ENCODE measurements at regions not wholly inside any gene's neighbourhood (a gene's known extent, or its start where the extent isn't known, plus 50 kb on each side); places are given as distances from the start of the nearest gene placed in this dataset.
A peak's percentile ranks its signal among the peaks of the same experiment; 100 is the strongest.

DNA sequence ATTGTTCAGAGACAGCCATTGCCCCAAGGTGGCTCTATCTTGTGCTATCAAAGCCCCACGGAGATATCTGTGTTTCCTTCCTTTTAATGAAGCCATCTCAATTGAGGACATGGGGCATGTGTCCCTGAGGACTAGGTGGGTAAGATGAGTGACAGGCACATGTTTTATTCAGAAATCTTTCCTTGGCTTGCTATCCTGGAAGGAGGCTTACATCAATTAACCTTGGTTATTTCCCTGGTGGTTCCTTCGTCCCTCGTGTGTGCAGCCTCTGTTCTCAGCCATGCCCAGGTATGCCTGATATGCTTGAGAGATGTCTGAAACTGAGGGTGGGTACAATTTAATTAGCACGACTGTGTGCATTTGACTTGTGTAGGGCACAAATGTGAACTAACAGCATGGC is 102.2 kb upstream of the TUT7 start:
- DNase-seq (no peak), ATAC-seq (ENCODE audit: insufficient read depth, low FRiP score) (no peak)
- H3K36me3 ChIP-seq (ENCODE audit: control insufficient read depth in 4 of 4, insufficient read depth in 4 of 4, low read length in 4 of 4), result no peaks in the 10 kb centered on the region
- H3K4me1 ChIP-seq (ENCODE audit: control insufficient read depth in 5 of 5, insufficient read depth in 5 of 5, low read length in 5 of 5), result peaks cover 0 to 22% (median 3%) of the 10 kb centered on the region in 5 donors
- H3K27me3 ChIP-seq (ENCODE audit: control insufficient read depth in 3 of 3, insufficient read depth in 3 of 3, low read length in 2 of 3), result no peaks in the 10 kb centered on the region
- peaks cover 0 to 4% (median 0%) of the 10 kb centered on the region in 4 donors for H3K9me3 ChIP-seq (ENCODE audit: control insufficient read depth in 4 of 4, insufficient read depth in 3 of 4, low read length in 3 of 4)
- no peak overlapping the region for H3K9ac ChIP-seq (ENCODE audit: insufficient read depth in 1 of 2, low read length in 2 of 2)
- TF ChIP-seq, protein P1, sequence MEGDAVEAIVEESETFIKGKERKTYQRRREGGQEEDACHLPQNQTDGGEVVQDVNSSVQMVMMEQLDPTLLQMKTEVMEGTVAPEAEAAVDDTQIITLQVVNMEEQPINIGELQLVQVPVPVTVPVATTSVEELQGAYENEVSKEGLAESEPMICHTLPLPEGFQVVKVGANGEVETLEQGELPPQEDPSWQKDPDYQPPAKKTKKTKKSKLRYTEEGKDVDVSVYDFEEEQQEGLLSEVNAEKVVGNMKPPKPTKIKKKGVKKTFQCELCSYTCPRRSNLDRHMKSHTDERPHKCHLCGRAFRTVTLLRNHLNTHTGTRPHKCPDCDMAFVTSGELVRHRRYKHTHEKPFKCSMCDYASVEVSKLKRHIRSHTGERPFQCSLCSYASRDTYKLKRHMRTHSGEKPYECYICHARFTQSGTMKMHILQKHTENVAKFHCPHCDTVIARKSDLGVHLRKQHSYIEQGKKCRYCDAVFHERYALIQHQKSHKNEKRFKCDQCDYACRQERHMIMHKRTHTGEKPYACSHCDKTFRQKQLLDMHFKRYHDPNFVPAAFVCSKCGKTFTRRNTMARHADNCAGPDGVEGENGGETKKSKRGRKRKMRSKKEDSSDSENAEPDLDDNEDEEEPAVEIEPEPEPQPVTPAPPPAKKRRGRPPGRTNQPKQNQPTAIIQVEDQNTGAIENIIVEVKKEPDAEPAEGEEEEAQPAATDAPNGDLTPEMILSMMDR (IDR thresholded peaks at IDR 0.05; ENCODE audit: control extremely low read depth, extremely low read depth), result no peak
- WGBS, 2 donors, result 93 to 94% methylated on average over 4 of the region's 4 CpGs
- H3K27ac ChIP-seq (ENCODE audit: low read depth in 1 of 2, low read length in 1 of 2), result no peak overlapping the region
- H3K4me3 ChIP-seq, result no peak overlapping the region

DNA sequence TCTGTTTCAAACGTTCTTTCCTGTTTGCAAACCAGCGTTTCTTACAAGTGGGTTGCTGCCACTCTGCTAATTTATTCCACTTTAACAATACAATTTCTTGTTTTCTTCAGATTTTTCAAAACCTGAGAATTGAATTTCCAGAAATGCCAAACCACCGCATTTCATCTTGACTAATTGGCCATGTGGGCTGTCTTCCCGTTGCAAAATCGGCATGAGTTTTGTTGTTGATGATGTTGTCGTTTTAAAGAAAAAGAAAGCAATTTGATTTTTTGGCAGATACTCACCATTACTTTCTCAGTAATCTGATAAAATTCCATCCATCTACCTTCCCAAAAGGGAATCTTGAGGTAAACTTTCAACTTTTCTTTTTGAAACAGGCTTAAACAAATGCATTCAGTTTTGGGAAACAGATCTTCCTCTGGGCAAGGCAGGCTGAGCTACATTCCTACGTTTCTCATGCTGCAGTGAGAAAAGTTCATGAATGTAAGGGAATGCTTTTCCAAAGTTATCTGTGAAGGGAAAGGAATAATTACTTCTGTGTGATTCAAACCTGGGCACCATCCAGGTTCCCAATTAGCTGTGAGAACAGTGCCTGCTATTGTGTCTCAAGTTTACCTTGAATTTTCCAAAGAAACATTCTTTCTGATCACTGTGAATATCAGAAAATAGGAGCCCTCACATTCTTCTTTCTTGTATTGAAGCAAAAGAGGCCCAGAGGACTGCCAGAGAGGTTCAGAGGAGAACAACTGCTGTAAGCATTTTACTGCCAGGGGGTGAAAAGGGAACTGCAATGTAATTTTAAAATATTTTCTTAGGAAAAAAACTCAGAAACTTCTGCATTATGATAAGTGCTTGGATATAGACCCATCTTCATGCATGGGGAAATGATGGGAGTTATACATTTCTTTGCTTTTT is 100.7 kb upstream of the TUT7 start:
- peak overlapping the region in 1 of 2 donors; percentile 55 for H3K9ac ChIP-seq (ENCODE audit: insufficient read depth in 1 of 2, low read length in 2 of 2)
- H3K4me3 ChIP-seq, result no peak overlapping the region
- H3K27me3 ChIP-seq (ENCODE audit: control insufficient read depth in 3 of 3, insufficient read depth in 3 of 3, low read length in 2 of 3), result no peaks in the 10 kb centered on the region
- DNase-seq (peak in 2 of 3 donors; percentile 53 to 55), ATAC-seq (ENCODE audit: insufficient read depth, low FRiP score) (no peak)
- no peaks in the 10 kb centered on the region for H3K36me3 ChIP-seq (ENCODE audit: control insufficient read depth in 4 of 4, insufficient read depth in 4 of 4, low read length in 4 of 4)
- peaks cover 0 to 18% (median 2%) of the 10 kb centered on the region in 5 donors for H3K4me1 ChIP-seq (ENCODE audit: control insufficient read depth in 5 of 5, insufficient read depth in 5 of 5, low read length in 5 of 5)
- 53 to 65% methylated on average over 7 of the region's 7 CpGs for WGBS, 2 donors
- no peak overlapping the region for H3K27ac ChIP-seq (ENCODE audit: low read depth in 1 of 2, low read length in 1 of 2)
- TF ChIP-seq, protein P1 (IDR thresholded peaks at IDR 0.05; ENCODE audit: control extremely low read depth, extremely low read depth), result no peak
- peaks cover 0 to 4% (median 0%) of the 10 kb centered on the region in 4 donors for H3K9me3 ChIP-seq (ENCODE audit: control insufficient read depth in 4 of 4, insufficient read depth in 3 of 4, low read length in 3 of 4)

DNA sequence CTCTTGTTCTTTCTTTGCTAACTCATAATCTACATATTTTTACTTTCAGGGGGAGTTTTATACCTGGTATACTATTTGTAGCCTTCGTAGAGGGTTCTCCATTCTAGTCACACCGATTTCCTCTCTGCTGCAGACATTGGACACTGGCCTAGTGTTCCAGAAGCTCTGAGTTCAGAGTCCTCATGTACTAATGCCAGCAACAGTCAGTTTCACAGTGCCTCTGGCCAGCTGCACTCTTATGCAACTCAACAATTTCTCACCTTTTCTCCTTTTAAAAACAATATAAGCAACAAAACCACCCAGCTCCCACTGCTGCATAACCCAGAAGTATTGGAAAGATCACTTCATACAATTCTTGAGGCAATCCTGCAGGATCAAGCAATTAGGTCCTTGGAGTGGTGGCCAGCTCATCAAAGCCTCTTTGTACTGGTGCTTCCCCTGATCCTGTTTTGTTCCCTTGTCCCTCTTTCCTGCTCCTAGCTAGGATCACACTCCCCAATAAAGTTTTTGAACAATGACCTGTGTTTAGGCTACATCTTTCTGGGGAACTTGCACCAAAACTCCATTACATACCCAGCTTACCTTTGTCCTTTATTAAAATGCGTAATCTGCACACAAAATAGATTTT is 98.1 kb upstream of the TUT7 start:
- TF ChIP-seq, protein P1 (IDR thresholded peaks at IDR 0.05; ENCODE audit: control extremely low read depth, extremely low read depth), result no peak
- Histone ChIP-seq H3K36me3 (ENCODE audit: control insufficient read depth in 4 of 4, insufficient read depth in 4 of 4, low read length in 4 of 4) (no peaks in the 10 kb centered on the region), H3K4me1 (ENCODE audit: control insufficient read depth in 5 of 5, insufficient read depth in 5 of 5, low read length in 5 of 5) (peaks cover 0 to 18% (median 0%) of the 10 kb centered on the region in 5 donors), H3K27ac (ENCODE audit: low read depth in 1 of 2, low read length in 1 of 2) (no peak overlapping the region), H3K9ac (ENCODE audit: insufficient read depth in 1 of 2, low read length in 2 of 2) (no peak overlapping the region), H3K9me3 (ENCODE audit: control insufficient read depth in 4 of 4, insufficient read depth in 3 of 4, low read length in 3 of 4) (peaks cover 0 to 4% (median 0%) of the 10 kb centered on the region in 4 donors), H3K27me3 (ENCODE audit: control insufficient read depth in 3 of 3, insufficient read depth in 3 of 3, low read length in 2 of 3) (no peaks in the 10 kb centered on the region), H3K4me3 (no peak overlapping the region)
- WGBS, 2 donors, result 65 to 68% methylated on average over 3 of the region's 3 CpGs
- peak; percentile 25 to 90 (median 81) for DNase-seq
- ATAC-seq (ENCODE audit: insufficient read depth, low FRiP score), result no peak

Data from lung (tissue), 11 donors.